BLaER1 treated with 17β-estradiol and CSF1 and Interleukin-3, amounts not matched to agents 10 nM and 100 nM (cell line): ENCODE measurements at regions not wholly inside any gene's neighbourhood (a gene's known extent, or its start where the extent isn't known, plus 50 kb on each side); places are given as distances from the start of the nearest gene placed in this dataset.

ENCODE experiments used
- H3K27ac ChIP-seq, 11 experiments: shearing (Covaris generic); formaldehyde crosslinking; 2 replicates each; pipeline ENCODE4 v1.8.1; 2022
- H3K27me3 ChIP-seq, 11 experiments: shearing (Covaris generic); formaldehyde crosslinking; 2 replicates each; pipeline ENCODE4 v1.8.1; 2022
- H3K36me3 ChIP-seq, 11 experiments: shearing (Covaris generic); formaldehyde crosslinking; 2 replicates each; pipeline ENCODE4 v1.8.1; 2022
- H3K4me1 ChIP-seq, 10 experiments: shearing (Covaris generic); formaldehyde crosslinking; 2 replicates each; pipeline ENCODE4 v1.8.1; 2022
- H3K4me2 ChIP-seq, 11 experiments: shearing (Covaris generic); formaldehyde crosslinking; 2 replicates each; pipeline ENCODE4 v1.8.1; 2022
- H3K4me3 ChIP-seq, 10 experiments: shearing (Covaris generic); formaldehyde crosslinking; 2 replicates each; pipeline ENCODE4 v1.8.1; 2022
- H3K9ac ChIP-seq, 11 experiments: shearing (Covaris generic); formaldehyde crosslinking; 2 replicates each; pipeline ENCODE4 v1.8.1; 2022
- H3K9me3 ChIP-seq, 11 experiments: shearing (Covaris generic); formaldehyde crosslinking; replicated peaks in 1 of 11; 2 replicates each; pipeline ENCODE4 v1.8.1; 2022
- H4K20me1 ChIP-seq, 11 experiments: shearing (Covaris generic); formaldehyde crosslinking; 2 replicates each; pipeline ENCODE4 v1.8.1; 2022
- Cebpa-rat ChIP-seq, 11 experiments: shearing (Covaris generic); IDR thresholded peaks; 2 replicates each; pipeline ENCODE4 v1.8.1; 2022

GRCh38 chr21:38972078-38972477, 166.3 kb downstream of the ETS2 start:
- Histone ChIP-seq H3K9me3 (peaks cover 0 to 17% (median 5%) of the 10 kb centered on the region in 11 experiments; a peak in 7 of 22 replicates), H4K20me1 (no peaks in the 10 kb centered on the region), H3K9ac (no peak overlapping the region), H3K27me3 (no peaks in the 10 kb centered on the region), H3K4me3 (no peak overlapping the region), H3K27ac (no peak overlapping the region), H3K4me2 (no peak overlapping the region), H3K4me1 (peaks cover 0 to 24% (median 10%) of the 10 kb centered on the region in 10 experiments; a peak in 14 of 20 replicates), H3K36me3 (no peaks in the 10 kb centered on the region)
- no peak for TF ChIP-seq Cebpa-rat (IDR thresholded peaks at IDR 0.05)

GRCh38 chr21:38970765-38971164, 165.0 kb downstream of the ETS2 start:
- no peaks in the 10 kb centered on the region for H4K20me1 ChIP-seq

GRCh38 chr21:38968887-38969543, 163.3 kb downstream of the ETS2 start:
- peak overlapping the region in 5 of 11 experiments; percentile 16 to 40 (median 30); a peak in 8 of 22 replicates for H3K4me2 ChIP-seq

More at GRCh38 chr21:38970765-38971164, 165.0 kb downstream of the ETS2 start:
- no peaks in the 10 kb centered on the region for H3K36me3 ChIP-seq
- H3K4me3 ChIP-seq: no peak overlapping the region
- H3K9me3 ChIP-seq: peaks cover 0 to 17% (median 5%) of the 10 kb centered on the region in 11 experiments; a peak in 7 of 22 replicates
- peak overlapping the region in 9 of 11 experiments; percentile 11 to 58 (median 31); a peak in 14 of 22 replicates for H3K4me2 ChIP-seq
- TF ChIP-seq Cebpa-rat (IDR thresholded peaks at IDR 0.05): no peak
- H3K9ac ChIP-seq: no peak overlapping the region
- peaks cover 0 to 24% (median 10%) of the 10 kb centered on the region in 10 experiments; a peak in 14 of 20 replicates for H3K4me1 ChIP-seq
- H3K27ac ChIP-seq: no peak overlapping the region
- H3K27me3 ChIP-seq: no peaks in the 10 kb centered on the region

GRCh38 chr21:38965910-38966504, 160.3 kb downstream of the ETS2 start:
- H4K20me1 ChIP-seq: no peaks in the 10 kb centered on the region
- no peak for TF ChIP-seq Cebpa-rat (IDR thresholded peaks at IDR 0.05)
- H3K4me2 ChIP-seq: no peak overlapping the region
- H3K4me3 ChIP-seq: no peak overlapping the region
- no peak overlapping the region for H3K9ac ChIP-seq
- no peak overlapping the region for H3K27ac ChIP-seq
- H3K27me3 ChIP-seq: no peaks in the 10 kb centered on the region
- H3K9me3 ChIP-seq: peaks cover 24 to 39% (median 28%) of the 10 kb centered on the region in 11 experiments
- H3K36me3 ChIP-seq: no peaks in the 10 kb centered on the region
- H3K4me1 ChIP-seq: peaks cover 0 to 18% (median 7%) of the 10 kb centered on the region in 10 experiments; a peak in 14 of 20 replicates

More at GRCh38 chr21:38968887-38969543, 163.3 kb downstream of the ETS2 start:
- Histone ChIP-seq H3K9ac (no peak overlapping the region), H3K36me3 (no peaks in the 10 kb centered on the region), H3K4me3 (no peak overlapping the region), H3K4me1 (peaks cover 0 to 24% (median 10%) of the 10 kb centered on the region in 10 experiments; a peak in 14 of 20 replicates), H3K27me3 (no peaks in the 10 kb centered on the region), H3K27ac (no peak overlapping the region), H3K9me3 (peaks cover 0 to 21% (median 5%) of the 10 kb centered on the region in 11 experiments; a peak in 8 of 22 replicates), H4K20me1 (no peaks in the 10 kb centered on the region)
- TF ChIP-seq Cebpa-rat (IDR thresholded peaks at IDR 0.05): no peak

GRCh38 chr21:38965241-38965640, 159.5 kb downstream of the ETS2 start:
- no peak overlapping the region for H3K27ac ChIP-seq
- no peaks in the 10 kb centered on the region for H3K27me3 ChIP-seq
- no peak overlapping the region for H3K9ac ChIP-seq
- no peak overlapping the region for H3K4me2 ChIP-seq
- no peak for TF ChIP-seq Cebpa-rat (IDR thresholded peaks at IDR 0.05)
- no peaks in the 10 kb centered on the region for H4K20me1 ChIP-seq
- peaks cover 31 to 46% (median 35%) of the 10 kb centered on the region in 11 experiments for H3K9me3 ChIP-seq
- peaks cover 0 to 11% (median 0%) of the 10 kb centered on the region in 10 experiments; a peak in 5 of 20 replicates for H3K4me1 ChIP-seq
- no peak overlapping the region for H3K4me3 ChIP-seq
- H3K36me3 ChIP-seq: no peaks in the 10 kb centered on the region

- Histone ChIP-seq H3K27ac (no peak overlapping the region), H3K4me2 (no peak overlapping the region), H4K20me1 (no peaks in the 10 kb centered on the region), H3K4me3 (no peak overlapping the region), H3K36me3 (no peaks in the 10 kb centered on the region), H3K27me3 (no peaks in the 10 kb centered on the region), H3K9ac (no peak overlapping the region), H3K4me1 (peaks cover 0 to 21% (median 8%) of the 10 kb centered on the region in 10 experiments; a peak in 7 of 20 replicates), H3K9me3 (peaks cover 33 to 55% (median 42%) of the 10 kb centered on the region in 11 experiments)
- TF ChIP-seq Cebpa-rat (IDR thresholded peaks at IDR 0.05): no peak
These were observed 157.3 kb downstream of the ETS2 start for GRCh38 chr21:38963006-38963405.

GRCh38 chr21:38960251-38960650, 154.5 kb downstream of the ETS2 start:
- Histone ChIP-seq H3K9me3 (peaks cover 33 to 55% (median 42%) of the 10 kb centered on the region in 11 experiments), H3K4me2 (peak overlapping the region in 2 of 11 experiments; percentile 30 to 45; a peak in 1 of 22 replicates), H4K20me1 (no peaks in the 10 kb centered on the region), H3K36me3 (no peaks in the 10 kb centered on the region), H3K4me1 (peaks cover 0 to 39% (median 8%) of the 10 kb centered on the region in 10 experiments; a peak in 8 of 20 replicates), H3K27me3 (no peaks in the 10 kb centered on the region), H3K4me3 (no peak overlapping the region), H3K9ac (no peak overlapping the region), H3K27ac (no peak overlapping the region)
- TF ChIP-seq Cebpa-rat (IDR thresholded peaks at IDR 0.05): no peak

- H3K4me1 ChIP-seq: peaks cover 0 to 39% (median 8%) of the 10 kb centered on the region in 10 experiments; a peak in 9 of 20 replicates
- no peak for TF ChIP-seq Cebpa-rat (IDR thresholded peaks at IDR 0.05)
- H3K9me3 ChIP-seq: peaks cover 33 to 55% (median 42%) of the 10 kb centered on the region in 11 experiments
- H3K4me3 ChIP-seq: no peak overlapping the region
- no peaks in the 10 kb centered on the region for H4K20me1 ChIP-seq
- no peaks in the 10 kb centered on the region for H3K36me3 ChIP-seq
- no peak overlapping the region; a peak in 1 of 22 replicates for H3K27ac ChIP-seq
- H3K27me3 ChIP-seq: no peaks in the 10 kb centered on the region
- H3K4me2 ChIP-seq: peak overlapping the region in 5 of 11 experiments; percentile 0 to 56 (median 30); a peak in 6 of 22 replicates
- H3K9ac ChIP-seq: no peak overlapping the region
These were observed 153.9 kb downstream of the ETS2 start for GRCh38 chr21:38959692-38960061.
